ENCODE measurements at regions not wholly inside any gene's neighbourhood (a gene's known extent, or its start where the extent isn't known, plus 50 kb on each side); places are given as distances from the start of the nearest gene placed in this dataset.
"Not testable (repeated sequence)": the region's sequence is repeated elsewhere in the genome, so short reads cannot be mapped to it uniquely, and the experiment has no call there.

DNA sequence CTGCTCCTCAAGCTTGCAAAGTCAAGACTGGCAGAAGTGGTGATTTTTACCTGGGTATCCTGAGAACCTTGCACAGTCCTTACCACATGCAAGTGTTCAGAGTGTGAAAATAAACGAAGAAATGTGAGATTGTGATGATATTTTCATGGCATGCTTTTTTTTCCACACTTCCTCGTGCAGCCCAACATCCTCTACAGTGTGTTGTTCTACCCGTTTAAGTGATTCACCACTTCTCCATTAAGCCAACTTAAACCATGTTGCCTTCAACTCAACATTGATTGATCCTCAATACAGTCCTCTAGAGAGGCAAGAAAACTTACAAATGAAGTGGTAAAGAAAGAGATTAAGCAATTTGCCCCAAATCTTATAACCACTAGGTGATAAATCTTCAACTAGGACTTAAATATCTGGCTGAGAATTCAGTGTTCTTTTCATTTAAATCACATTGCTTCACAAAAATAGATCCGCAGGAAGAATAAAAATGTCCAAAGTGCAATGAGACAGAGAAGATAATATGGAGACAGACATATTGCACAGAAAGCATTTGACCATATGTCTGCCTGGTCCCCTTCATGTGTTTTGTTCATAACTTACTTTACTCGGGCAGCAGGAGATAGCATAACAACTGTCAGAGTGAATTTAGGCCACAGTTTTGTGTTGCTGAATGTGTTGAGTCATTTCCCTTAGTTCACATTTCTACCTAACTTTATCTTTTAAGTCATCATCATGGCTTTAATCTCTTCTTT lies 75.8 kb upstream of the PARP8 start:
- not testable (repeated sequence) for DNase-seq (ENCODE audit: low spot score)

DNA sequence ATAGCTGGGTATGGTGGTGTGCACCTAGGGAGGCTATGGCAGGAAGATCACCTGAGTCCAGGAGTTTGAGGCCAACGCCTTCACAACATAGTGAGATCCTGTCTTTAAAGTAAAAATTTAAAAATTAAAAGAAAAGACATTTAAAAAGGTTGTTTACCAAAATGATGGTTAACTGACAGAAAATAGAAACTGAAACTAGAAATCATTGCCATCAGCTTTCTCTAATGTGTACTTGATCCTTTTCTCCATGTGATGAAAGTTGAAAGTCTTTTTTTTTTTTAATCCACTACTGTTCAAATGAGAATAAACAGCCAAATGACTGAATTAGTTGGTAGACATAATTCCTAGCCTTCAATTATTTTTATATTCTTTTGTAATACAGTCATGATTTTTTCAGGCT lies 75.1 kb upstream of the PARP8 start:
- DNase-seq (ENCODE audit: low spot score): not testable (repeated sequence)

DNA sequence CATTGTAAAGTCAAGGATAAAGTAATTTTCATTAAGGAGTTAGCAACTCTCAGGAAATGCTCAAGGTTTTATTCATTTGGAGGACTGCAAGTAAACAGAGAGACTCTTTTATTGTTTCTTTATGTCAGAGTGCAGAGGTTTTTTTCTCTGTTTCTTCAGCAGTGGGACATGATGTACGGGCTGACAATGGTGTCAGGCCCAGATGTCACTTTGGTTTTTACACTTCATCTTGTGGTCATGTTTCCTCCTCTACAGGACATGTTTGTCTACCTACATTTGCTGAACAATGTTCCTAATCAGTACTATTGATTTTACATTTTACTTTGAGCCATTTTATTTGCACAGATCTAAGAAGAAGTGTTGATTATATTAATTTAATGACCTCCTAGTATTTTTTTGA lies 72.8 kb upstream of the PARP8 start:
- DNase-seq (ENCODE audit: low spot score): no peak

DNA sequence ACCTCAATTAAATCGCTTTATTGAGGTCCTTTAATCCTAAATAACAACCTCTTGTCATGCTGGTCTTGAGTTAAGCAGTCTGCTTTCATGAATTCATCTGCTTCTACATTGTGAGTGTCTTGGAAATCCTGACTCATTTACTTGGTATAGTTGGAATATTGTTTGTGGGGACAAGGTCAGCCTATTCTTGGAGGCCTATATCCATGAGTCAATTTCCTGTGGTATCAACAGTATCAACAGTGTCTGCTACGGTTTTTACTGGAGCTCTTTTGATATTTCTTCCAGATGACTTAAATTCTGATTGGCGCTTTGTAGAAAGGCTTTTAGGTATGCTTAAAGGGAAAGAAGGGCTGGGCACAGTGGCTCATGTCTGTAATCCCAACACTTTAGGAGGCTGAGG lies 71.2 kb upstream of the PARP8 start:
- DNase-seq (ENCODE audit: low spot score): peak; percentile 34

DNA sequence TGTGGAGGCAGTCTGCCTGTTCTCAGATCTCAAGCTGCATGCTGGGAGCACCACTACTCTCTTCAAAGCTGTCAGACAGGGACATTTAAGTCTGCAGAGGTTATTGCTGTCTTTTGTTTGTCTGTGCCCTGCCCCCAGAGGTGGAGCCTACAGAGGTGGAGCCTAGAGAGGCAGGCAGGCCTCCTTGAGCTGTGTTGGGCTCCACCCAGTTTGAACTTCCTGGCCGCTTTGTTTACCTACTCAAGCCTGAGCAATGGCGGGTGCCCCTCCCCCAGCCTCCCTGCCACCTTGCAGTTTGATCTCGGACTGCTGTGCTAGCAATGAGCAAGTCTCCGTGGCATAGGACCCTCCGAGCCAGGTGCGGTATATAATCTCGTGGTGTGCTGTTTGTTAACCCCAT lies 64.9 kb upstream of the PARP8 start:
- not testable (repeated sequence) for DNase-seq (ENCODE audit: low spot score)

DNA sequence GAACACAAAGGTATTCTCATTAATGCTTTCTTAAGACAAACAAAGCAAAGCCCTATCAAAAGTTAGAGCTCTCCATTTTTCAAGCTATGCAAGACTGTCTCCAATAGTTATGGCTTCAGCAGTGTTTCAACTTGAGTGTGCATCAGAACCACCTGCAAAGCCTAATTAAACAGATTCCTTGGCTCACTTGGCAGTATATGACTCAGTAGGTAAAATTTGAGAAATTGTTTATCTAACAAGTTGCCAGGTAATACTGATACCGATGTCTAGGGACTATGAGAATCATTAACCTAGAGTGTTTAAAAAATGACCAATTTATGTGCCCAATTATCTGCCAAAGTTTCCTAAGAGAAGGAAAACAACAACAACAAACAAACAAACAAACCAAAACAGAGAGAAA lies 60.3 kb upstream of the PARP8 start:
- no peak for DNase-seq (ENCODE audit: low spot score)

DNA sequence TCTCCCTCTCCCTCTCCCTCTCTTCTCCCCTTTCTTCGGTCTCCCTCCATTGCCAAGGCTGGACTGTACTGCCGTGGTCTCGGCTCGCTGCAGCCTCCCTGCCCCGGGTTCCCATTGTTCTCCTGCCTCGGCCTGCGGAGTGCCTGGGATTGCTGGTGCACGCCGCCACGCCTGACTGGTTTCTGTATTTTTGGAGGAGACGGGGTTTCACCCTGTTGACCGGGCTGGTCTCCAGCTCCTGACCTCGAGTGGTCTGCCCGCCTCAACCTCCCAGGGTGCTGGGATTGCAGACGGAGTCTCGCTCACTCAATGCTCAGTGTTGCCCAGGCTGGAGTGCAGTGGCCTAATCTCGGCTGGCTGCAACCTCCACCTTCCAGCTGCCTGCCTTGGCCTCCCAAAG lies 59.0 kb upstream of the PARP8 start:
- not testable (repeated sequence) for DNase-seq (ENCODE audit: low spot score)

DNA sequence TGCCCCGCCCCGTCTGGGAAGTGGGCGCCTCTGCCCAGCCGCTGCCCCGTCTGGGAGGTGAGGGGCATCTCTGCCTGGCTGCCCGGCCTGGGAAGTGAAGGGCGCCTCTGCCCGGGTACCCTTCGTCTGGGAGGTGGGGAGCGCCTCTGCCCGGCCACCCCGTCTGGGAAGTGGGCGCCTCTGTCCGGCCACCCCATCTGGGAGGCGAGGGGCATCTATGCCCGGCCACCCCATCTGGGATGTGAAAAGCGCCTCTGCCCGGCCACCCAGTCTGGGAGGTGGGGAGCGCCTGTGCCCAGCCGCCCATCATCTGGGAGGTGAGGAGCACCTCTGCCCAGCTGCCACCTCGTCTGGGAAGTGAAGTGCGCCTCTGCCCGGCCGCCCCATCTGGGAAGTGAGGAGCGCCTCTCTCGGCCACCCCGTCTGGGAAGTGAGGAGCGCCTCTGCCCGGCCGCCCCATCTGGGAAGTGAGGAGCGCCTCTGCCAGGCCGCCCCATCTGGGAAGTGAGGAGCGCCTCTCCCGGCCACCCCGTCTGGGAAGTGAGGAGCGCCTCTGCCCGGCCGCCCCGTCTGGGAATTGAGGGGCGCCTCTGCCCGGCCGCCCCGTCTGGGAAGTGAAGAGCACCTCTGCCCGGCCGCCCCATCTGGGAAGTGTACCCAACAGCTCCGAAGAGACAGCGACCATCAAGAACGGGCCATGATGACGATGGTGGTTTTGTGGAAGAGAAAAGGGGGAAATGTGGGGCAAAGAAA lies 58.3 kb upstream of the PARP8 start:
- not testable (repeated sequence) for DNase-seq (ENCODE audit: low spot score)

DNA sequence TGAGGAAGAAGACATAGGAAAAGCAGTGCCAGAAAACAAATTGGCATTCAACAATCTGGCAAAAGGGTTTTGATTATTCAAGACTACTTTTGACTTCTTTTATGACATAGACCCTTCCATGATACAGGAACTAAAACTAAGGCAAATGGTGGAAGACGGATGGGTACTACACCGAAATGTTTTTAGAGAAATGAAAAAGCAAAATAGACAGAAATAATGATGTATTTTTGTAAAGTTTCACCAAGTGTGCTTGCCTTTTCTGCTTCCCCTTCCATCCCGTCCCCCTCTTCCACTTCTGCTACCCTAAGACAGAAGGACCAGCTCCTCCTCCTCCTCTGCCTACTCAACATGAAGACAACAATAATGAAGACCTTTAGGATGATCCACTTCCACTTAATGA lies 53.4 kb upstream of the PARP8 start:
- DNase-seq (ENCODE audit: low spot score): not testable (repeated sequence)

Data from hepatic stellate cell (primary cell).